ENCODE measurements at regions not wholly inside any gene's neighbourhood (a gene's known extent, or its start where the extent isn't known, plus 50 kb on each side); places are given as distances from the start of the nearest gene placed in this dataset.
A peak's percentile ranks its signal among the peaks of the same experiment; 100 is the strongest.

- no peak for TF ChIP-seq EZH2 (IDR thresholded peaks at IDR 0.05; ENCODE audit: low read depth, low read length, severe bottlenecking)
- TF ChIP-seq, protein P1, sequence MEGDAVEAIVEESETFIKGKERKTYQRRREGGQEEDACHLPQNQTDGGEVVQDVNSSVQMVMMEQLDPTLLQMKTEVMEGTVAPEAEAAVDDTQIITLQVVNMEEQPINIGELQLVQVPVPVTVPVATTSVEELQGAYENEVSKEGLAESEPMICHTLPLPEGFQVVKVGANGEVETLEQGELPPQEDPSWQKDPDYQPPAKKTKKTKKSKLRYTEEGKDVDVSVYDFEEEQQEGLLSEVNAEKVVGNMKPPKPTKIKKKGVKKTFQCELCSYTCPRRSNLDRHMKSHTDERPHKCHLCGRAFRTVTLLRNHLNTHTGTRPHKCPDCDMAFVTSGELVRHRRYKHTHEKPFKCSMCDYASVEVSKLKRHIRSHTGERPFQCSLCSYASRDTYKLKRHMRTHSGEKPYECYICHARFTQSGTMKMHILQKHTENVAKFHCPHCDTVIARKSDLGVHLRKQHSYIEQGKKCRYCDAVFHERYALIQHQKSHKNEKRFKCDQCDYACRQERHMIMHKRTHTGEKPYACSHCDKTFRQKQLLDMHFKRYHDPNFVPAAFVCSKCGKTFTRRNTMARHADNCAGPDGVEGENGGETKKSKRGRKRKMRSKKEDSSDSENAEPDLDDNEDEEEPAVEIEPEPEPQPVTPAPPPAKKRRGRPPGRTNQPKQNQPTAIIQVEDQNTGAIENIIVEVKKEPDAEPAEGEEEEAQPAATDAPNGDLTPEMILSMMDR (IDR thresholded peaks at IDR 0.05; ENCODE audit: control extremely low read depth in 1 of 3, insufficient read depth in 1 of 3, low read depth in 1 of 3, low read length in 3 of 3), result peak in 2 of 3 experiments; percentile 62 to 64; a peak in 3 of 4 replicates
- no peak for TF ChIP-seq TAF1 (IDR thresholded peaks at IDR 0.05; ENCODE audit: low read depth, low read length)
- TF ChIP-seq MAFK (IDR thresholded peaks at IDR 0.05; ENCODE audit: low read depth, low read length), result no peak
- no peak for TF ChIP-seq POLR2A (IDR thresholded peaks at IDR 0.05; ENCODE audit: control extremely low read depth in 1 of 2, low read depth in 2 of 2, low read length in 2 of 2)
- no peak for TF ChIP-seq RXRA (IDR thresholded peaks at IDR 0.05; ENCODE audit: insufficient read depth, low read depth, low read length)
- TF ChIP-seq MAX (IDR thresholded peaks at IDR 0.05), result no peak
- no peak for TF ChIP-seq BRCA1 (IDR thresholded peaks at IDR 0.05; ENCODE audit: low read depth, low read length)
- TF ChIP-seq SP4 (IDR thresholded peaks at IDR 0.05; ENCODE audit: low read length), result no peak
- TF ChIP-seq TAF7 (optimal IDR thresholded peaks at IDR 0.05; ENCODE audit: borderline replicate concordance, low read depth, low read length), result no peak
- TF ChIP-seq, protein P2, sequence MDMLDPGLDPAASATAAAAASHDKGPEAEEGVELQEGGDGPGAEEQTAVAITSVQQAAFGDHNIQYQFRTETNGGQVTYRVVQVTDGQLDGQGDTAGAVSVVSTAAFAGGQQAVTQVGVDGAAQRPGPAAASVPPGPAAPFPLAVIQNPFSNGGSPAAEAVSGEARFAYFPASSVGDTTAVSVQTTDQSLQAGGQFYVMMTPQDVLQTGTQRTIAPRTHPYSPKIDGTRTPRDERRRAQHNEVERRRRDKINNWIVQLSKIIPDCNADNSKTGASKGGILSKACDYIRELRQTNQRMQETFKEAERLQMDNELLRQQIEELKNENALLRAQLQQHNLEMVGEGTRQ (IDR thresholded peaks at IDR 0.05; ENCODE audit: low read length), result no peak
- TF ChIP-seq EP300 (IDR thresholded peaks at IDR 0.05; ENCODE audit: borderline replicate concordance in 1 of 2, low read depth in 2 of 2, low read length in 2 of 2), result no peak
- TF ChIP-seq ZNF274 (IDR thresholded peaks at IDR 0.05; ENCODE audit: borderline replicate concordance, extremely low read depth, low read length), result no peak
- TF ChIP-seq, protein P3, sequence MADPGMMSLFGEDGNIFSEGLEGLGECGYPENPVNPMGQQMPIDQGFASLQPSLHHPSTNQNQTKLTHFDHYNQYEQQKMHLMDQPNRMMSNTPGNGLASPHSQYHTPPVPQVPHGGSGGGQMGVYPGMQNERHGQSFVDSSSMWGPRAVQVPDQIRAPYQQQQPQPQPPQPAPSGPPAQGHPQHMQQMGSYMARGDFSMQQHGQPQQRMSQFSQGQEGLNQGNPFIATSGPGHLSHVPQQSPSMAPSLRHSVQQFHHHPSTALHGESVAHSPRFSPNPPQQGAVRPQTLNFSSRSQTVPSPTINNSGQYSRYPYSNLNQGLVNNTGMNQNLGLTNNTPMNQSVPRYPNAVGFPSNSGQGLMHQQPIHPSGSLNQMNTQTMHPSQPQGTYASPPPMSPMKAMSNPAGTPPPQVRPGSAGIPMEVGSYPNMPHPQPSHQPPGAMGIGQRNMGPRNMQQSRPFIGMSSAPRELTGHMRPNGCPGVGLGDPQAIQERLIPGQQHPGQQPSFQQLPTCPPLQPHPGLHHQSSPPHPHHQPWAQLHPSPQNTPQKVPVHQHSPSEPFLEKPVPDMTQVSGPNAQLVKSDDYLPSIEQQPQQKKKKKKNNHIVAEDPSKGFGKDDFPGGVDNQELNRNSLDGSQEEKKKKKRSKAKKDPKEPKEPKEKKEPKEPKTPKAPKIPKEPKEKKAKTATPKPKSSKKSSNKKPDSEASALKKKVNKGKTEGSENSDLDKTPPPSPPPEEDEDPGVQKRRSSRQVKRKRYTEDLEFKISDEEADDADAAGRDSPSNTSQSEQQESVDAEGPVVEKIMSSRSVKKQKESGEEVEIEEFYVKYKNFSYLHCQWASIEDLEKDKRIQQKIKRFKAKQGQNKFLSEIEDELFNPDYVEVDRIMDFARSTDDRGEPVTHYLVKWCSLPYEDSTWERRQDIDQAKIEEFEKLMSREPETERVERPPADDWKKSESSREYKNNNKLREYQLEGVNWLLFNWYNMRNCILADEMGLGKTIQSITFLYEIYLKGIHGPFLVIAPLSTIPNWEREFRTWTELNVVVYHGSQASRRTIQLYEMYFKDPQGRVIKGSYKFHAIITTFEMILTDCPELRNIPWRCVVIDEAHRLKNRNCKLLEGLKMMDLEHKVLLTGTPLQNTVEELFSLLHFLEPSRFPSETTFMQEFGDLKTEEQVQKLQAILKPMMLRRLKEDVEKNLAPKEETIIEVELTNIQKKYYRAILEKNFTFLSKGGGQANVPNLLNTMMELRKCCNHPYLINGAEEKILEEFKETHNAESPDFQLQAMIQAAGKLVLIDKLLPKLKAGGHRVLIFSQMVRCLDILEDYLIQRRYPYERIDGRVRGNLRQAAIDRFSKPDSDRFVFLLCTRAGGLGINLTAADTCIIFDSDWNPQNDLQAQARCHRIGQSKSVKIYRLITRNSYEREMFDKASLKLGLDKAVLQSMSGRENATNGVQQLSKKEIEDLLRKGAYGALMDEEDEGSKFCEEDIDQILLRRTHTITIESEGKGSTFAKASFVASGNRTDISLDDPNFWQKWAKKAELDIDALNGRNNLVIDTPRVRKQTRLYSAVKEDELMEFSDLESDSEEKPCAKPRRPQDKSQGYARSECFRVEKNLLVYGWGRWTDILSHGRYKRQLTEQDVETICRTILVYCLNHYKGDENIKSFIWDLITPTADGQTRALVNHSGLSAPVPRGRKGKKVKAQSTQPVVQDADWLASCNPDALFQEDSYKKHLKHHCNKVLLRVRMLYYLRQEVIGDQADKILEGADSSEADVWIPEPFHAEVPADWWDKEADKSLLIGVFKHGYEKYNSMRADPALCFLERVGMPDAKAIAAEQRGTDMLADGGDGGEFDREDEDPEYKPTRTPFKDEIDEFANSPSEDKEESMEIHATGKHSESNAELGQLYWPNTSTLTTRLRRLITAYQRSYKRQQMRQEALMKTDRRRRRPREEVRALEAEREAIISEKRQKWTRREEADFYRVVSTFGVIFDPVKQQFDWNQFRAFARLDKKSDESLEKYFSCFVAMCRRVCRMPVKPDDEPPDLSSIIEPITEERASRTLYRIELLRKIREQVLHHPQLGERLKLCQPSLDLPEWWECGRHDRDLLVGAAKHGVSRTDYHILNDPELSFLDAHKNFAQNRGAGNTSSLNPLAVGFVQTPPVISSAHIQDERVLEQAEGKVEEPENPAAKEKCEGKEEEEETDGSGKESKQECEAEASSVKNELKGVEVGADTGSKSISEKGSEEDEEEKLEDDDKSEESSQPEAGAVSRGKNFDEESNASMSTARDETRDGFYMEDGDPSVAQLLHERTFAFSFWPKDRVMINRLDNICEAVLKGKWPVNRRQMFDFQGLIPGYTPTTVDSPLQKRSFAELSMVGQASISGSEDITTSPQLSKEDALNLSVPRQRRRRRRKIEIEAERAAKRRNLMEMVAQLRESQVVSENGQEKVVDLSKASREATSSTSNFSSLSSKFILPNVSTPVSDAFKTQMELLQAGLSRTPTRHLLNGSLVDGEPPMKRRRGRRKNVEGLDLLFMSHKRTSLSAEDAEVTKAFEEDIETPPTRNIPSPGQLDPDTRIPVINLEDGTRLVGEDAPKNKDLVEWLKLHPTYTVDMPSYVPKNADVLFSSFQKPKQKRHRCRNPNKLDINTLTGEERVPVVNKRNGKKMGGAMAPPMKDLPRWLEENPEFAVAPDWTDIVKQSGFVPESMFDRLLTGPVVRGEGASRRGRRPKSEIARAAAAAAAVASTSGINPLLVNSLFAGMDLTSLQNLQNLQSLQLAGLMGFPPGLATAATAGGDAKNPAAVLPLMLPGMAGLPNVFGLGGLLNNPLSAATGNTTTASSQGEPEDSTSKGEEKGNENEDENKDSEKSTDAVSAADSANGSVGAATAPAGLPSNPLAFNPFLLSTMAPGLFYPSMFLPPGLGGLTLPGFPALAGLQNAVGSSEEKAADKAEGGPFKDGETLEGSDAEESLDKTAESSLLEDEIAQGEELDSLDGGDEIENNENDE (IDR thresholded peaks at IDR 0.05; ENCODE audit: insufficient replicate concordance, low read length), result no peak
These were observed 200.4 kb downstream of the LRRC70 start for GRCh38 chr5:62779010-62779422.

Data from H1 (cell line).